Colonic mucosa (tissue), 4 donors: ENCODE measurements at regions not wholly inside any gene's neighbourhood (a gene's known extent, or its start where the extent isn't known, plus 50 kb on each side); places are given as distances from the start of the nearest gene placed in this dataset.

Experiments
- DNase-seq: peaks from one replicate; pipeline ENCODE4 v3.0.0-alpha.2; 2020
- H3K27ac ChIP-seq: fragments of 200-600 bp; one replicate; pipeline ENCODE4 v1.8.0; 2021
- H3K27me3 ChIP-seq: fragments of 200-600 bp; one replicate; pipeline ENCODE4 v1.8.0; 2021
- H3K36me3 ChIP-seq: fragments of 200-600 bp; one replicate; pipeline ENCODE4 v1.8.0; 2021
- H3K4me1 ChIP-seq: fragments of 200-600 bp; one replicate; pipeline ENCODE4 v1.8.0; 2021; ENCODE audit warnings: mild to moderate bottlenecking
- H3K4me3 ChIP-seq: fragments of 200-600 bp; one replicate; pipeline ENCODE4 v1.8.0; 2021
- H3K9ac ChIP-seq, 2 donors: one replicate each; pipeline ENCODE4 v1.7.0; 2013; ENCODE audit warnings: control low read depth in 2 of 2, low read depth in 2 of 2, low read length in 2 of 2
- H3K9me3 ChIP-seq: fragments of 200-600 bp; one replicate; pipeline ENCODE4 v1.8.0; 2021
- intact Hi-C: fragments of 100-400 bp; cut with DNase I; formaldehyde crosslinking; loops from one replicate; pipeline ENCODE4 v1.14.1; 2022
- TF ChIP-seq, protein P1 (sequence below): fragments of 200-600 bp; IDR thresholded peaks from one replicate; pipeline ENCODE4 v1.8.0; 2022; ENCODE audit warnings: antibody characterized with exemption, mild to moderate bottlenecking
- donor health status: healthy.
- donor health status: DM: no; HTN: no; CAD: no.
- donor health status: DM: no; HTN: no; CAD: no.

DNA sequence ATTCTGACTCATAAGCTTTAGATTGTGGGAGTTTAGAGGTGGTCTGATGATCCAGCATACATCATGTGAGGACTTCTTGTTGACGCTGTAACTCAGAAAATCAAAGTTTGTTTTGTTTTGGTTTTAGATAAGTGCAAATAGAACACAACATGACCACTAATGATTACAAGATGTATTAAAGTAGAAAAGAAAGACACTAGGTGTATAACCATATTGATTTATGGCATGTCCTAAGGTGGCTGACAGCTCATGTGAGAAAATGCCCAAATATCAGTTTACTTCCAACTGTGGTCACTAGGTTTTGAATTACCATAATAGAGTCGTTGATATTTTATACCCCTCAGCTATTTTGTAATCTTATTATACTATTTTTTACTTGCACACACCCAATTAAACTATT lies 1131.4 kb upstream of the PHF14 start:
- no peak for DNase-seq
- intact Hi-C loops: no loop called here
- no peak overlapping the region for H3K4me3 ChIP-seq
- H3K9ac ChIP-seq: no peak overlapping the region
- H3K27ac ChIP-seq: no peak overlapping the region
- H3K27me3 ChIP-seq: no peaks in the 10 kb centered on the region
- no peaks in the 10 kb centered on the region for H3K36me3 ChIP-seq
- no peaks in the 10 kb centered on the region for H3K4me1 ChIP-seq
- TF ChIP-seq, protein P1, sequence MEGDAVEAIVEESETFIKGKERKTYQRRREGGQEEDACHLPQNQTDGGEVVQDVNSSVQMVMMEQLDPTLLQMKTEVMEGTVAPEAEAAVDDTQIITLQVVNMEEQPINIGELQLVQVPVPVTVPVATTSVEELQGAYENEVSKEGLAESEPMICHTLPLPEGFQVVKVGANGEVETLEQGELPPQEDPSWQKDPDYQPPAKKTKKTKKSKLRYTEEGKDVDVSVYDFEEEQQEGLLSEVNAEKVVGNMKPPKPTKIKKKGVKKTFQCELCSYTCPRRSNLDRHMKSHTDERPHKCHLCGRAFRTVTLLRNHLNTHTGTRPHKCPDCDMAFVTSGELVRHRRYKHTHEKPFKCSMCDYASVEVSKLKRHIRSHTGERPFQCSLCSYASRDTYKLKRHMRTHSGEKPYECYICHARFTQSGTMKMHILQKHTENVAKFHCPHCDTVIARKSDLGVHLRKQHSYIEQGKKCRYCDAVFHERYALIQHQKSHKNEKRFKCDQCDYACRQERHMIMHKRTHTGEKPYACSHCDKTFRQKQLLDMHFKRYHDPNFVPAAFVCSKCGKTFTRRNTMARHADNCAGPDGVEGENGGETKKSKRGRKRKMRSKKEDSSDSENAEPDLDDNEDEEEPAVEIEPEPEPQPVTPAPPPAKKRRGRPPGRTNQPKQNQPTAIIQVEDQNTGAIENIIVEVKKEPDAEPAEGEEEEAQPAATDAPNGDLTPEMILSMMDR: no peak
- no peaks in the 10 kb centered on the region for H3K9me3 ChIP-seq

DNA sequence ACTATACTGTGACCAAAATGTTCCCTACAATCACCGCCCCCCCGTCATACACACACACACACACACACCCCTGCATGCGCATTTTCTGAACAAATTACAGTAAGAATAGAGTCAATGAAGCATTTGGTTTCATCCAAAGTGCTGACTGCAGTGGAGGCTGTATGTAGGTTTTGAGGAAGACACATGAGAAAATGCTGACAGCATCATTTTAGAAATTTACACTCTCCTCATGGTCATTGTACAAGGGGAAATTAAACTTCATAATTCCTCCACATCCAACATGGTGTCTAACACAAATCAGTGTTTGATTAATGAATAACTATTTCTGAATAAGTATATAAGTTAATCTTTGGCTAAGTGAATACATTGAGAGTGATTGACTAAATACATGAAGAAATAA lies 1126.8 kb upstream of the PHF14 start:
- Histone ChIP-seq H3K4me1 (no peaks in the 10 kb centered on the region), H3K9me3 (no peaks in the 10 kb centered on the region), H3K27me3 (no peaks in the 10 kb centered on the region), H3K9ac (no peak overlapping the region), H3K27ac (no peak overlapping the region), H3K36me3 (no peaks in the 10 kb centered on the region), H3K4me3 (no peak overlapping the region)
- intact Hi-C loops: no loop called here
- DNase-seq: no peak
- TF ChIP-seq, protein P1: no peak

DNA sequence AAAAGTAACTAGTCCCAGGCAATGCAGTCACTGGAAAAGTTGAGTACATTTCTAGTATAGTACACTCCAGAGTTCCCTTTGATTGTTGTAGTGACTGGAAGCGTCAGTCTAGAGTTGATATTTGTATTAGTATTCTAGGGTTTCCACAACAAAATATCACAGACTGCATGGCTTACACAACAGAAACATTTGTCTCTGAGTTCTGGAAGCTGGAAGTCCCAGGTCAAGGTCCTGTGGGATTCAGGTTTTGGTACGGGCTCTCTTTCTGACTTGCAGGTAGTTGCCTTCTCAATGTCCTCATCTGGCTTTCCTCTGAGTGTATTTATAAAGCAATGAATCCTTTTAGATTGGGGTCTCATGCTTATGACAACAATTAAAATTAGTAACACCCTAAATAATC lies 1119.1 kb upstream of the PHF14 start:
- no peak overlapping the region for H3K27ac ChIP-seq
- no peak overlapping the region for H3K4me3 ChIP-seq
- intact Hi-C loops: no loop called here
- H3K4me1 ChIP-seq: no peaks in the 10 kb centered on the region
- H3K9me3 ChIP-seq: no peaks in the 10 kb centered on the region
- DNase-seq: no peak
- H3K36me3 ChIP-seq: no peaks in the 10 kb centered on the region
- H3K9ac ChIP-seq: no peak overlapping the region
- H3K27me3 ChIP-seq: no peaks in the 10 kb centered on the region
- TF ChIP-seq, protein P1: no peak

DNA sequence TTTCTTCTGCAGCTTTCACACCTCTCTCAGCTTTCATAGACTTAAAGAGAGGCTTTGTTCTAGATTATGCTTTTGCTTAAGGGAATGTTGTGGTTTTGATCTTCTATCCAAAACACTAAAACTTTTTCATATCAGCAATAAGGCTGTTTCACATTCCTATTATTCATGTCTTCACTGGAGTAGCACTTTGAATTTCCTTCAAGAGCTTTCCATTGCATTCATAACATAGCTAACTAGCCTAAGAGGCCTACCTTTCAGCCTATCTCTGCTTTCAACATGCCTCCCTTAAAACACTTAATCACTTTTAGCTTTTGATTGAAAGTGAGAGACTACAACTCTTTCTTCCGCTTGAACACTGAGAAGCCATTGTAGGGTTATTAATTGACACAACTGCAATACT lies 1117.0 kb upstream of the PHF14 start:
- Histone ChIP-seq H3K4me1 (no peaks in the 10 kb centered on the region), H3K36me3 (no peaks in the 10 kb centered on the region), H3K27ac (no peak overlapping the region), H3K4me3 (no peak overlapping the region), H3K9me3 (no peaks in the 10 kb centered on the region), H3K27me3 (no peaks in the 10 kb centered on the region), H3K9ac (no peak overlapping the region)
- intact Hi-C loops: no loop called here
- DNase-seq: no peak
- TF ChIP-seq, protein P1: no peak

DNA sequence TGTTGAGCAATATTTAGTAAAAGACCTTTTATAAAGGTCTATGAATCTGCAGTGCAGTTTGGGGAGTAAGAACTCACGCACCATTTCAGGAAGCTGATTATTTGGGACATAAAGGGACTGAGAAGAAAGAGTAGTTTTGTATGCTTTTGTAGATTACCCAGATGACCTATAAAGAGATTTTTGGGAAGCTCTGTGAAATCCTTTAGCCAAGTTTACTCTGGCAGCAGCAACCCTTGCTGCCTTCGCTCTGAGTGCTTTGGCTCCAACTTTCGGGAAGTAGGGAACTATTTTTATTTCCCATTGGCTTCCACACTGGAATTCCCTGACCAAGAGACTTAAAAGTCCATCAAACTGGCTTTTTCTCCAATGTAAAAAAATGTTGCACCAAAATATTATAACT lies 1110.1 kb upstream of the PHF14 start:
- TF ChIP-seq, protein P1: no peak
- Histone ChIP-seq H3K4me1 (no peaks in the 10 kb centered on the region), H3K9ac (no peak overlapping the region), H3K27me3 (no peaks in the 10 kb centered on the region), H3K27ac (no peak overlapping the region), H3K36me3 (no peaks in the 10 kb centered on the region), H3K9me3 (no peaks in the 10 kb centered on the region), H3K4me3 (no peak overlapping the region)
- no peak for DNase-seq
- intact Hi-C loops: no loop called here

DNA sequence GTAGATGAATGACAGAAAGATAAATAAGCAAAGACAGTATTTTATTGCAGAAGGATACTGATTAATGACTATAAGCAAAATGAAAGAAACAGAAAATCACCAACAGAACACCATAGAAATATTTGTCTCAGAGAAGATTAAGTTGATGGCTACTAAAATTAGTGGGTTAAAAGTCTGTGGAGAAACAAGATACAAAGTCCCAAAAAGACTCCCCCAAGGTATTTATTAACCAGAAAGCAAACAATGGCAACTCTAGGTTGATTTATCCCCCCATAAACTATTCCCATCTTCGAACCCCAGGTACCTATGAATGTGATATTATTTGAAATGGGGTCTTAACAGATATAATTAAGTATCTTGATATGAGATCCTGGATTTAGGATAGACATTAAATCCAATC lies 1104.5 kb upstream of the PHF14 start:
- no peaks in the 10 kb centered on the region for H3K36me3 ChIP-seq
- H3K27me3 ChIP-seq: no peaks in the 10 kb centered on the region
- no peak overlapping the region for H3K4me3 ChIP-seq
- DNase-seq: no peak
- H3K9ac ChIP-seq: no peak overlapping the region
- no peak overlapping the region for H3K27ac ChIP-seq
- H3K9me3 ChIP-seq: no peaks in the 10 kb centered on the region
- intact Hi-C loops: no loop called here
- H3K4me1 ChIP-seq: no peaks in the 10 kb centered on the region
- TF ChIP-seq, protein P1: no peak
